CD4-positive, alpha-beta T cell treated with Interleukin-12 subunit alpha and Interleukin-12 subunit beta, for 1 hour (primary cell): ENCODE measurements at regions not wholly inside any gene's neighbourhood (a gene's known extent, or its start where the extent isn't known, plus 50 kb on each side); places are given as distances from the start of the nearest gene placed in this dataset.

Source experiments
- DNase-seq: peaks from one replicate; pipeline ENCODE4 v3.0.0-alpha.2; 2020

DNA sequence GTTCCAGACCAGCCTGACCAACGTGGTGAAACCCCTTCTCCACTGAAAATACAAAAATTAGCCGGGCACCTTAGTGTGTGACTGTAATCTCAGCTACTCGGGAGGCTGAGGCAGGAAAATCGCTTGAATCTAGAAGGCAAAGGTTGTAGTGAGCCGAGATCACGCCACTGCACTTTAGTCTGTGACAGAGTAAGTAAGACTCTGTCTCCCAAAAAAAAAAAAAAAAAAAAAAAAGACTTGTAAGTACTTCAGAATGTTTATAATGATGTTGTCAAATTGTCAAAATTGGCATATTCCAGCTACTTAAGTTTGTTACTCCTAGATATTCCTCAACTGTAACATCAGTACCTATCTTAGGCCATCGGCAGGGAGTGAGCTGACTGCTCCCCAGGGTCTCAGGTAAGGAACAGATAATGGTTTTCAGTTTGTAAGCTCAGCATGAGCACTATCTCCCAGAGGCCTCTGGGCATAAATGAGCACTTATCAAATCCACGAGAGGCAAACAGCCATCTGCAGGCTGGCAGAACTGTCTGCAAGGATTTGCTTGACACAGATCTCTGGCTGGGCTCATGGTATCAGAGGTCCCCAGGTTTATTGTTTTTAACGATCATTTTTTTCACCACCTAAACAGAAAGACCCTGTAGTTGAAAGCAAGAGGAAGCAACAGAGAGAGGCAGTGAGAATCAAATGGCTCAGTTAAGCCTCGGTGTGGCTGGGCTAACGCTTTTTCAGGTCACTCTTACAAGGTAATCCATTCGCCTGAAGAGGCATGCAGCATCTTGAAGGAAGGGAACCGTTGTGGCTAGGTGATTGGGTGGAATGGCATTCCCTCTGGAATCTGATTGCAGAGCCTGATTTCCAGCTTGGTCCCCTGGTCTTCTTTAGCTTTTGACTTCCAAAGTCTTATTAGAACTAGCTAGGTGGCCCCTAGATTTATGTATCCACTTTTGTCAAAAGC lies 115.9 kb downstream of the LY86 start:
- DNase-seq: no peak

DNA sequence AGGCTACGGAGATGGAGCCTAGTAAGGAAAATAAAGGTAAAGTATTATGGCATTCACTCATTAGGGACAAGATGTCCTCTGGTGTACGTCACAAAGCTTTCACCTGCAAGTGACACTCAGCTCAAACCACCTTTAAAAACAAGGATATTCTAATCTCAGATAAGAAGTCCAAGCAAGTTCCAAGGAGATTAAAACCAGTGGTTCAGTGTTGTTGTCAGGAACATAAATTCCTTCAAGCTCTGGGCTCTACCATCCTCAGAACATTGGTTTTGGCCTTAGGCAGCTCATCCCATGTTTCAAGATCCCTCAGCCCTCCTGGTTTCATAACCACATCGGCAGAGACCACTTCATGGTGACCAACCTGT lies 116.5 kb downstream of the LY86 start:
- no peak for DNase-seq

DNA sequence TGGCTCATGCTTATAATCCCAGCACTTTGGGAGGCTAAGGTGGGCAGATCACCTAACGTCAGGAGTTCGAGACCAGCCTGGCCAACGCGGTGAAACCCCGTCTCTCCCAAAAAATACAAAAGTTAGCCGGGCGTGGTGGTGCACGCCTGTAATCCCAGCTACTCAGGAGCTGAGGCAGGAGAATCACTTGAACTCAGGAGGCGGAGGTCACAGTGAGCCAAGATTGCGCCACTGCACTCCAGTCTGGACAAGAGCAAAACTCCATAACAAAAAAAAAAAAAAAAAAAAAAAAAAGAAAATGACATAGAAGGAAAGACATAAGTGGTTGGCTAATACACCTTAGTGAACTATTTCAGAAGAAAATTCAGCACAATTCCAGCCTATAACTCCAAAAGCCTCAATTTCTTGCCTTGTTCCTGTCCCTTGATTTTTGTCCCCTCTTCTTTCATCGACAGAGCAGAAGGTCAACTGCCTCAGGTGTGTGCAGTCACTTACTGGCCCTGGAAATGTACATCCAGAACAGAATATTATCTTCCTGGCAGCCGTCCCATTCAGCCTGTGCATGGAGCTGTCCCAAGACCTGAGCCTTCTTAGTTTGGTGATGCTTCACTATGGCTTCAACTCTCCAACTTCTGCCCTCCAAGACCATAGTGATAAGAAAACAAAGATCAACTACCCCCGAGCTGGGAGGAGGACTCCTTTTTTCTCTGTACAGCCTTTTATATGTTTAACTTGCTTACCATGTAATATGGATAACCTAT lies 117.6 kb downstream of the LY86 start:
- no peak for DNase-seq

DNA sequence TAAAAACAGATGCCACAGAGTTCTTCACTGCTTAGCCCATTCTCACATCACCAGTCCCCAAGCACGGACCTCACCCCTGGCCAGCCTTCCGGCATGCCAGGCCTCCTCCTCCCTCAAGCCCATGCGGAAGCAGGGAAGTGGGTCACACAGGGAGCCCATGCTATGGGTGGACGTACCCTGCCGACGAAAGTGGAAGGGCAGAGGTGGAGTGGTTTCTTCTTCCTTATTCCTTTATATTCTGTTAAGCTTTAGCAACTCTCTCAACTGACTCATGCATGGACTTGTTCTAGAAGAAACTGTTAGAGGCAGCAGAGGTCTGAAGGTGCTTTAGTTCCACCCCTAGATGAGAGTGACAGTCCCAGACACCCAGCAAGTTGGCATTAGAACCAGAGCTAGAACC lies 118.6 kb downstream of the LY86 start:
- DNase-seq: no peak

- DNase-seq: no peak
Observed at GRCh38 chr6:6709106-6709505, 120.6 kb downstream of the LY86 start.

DNA sequence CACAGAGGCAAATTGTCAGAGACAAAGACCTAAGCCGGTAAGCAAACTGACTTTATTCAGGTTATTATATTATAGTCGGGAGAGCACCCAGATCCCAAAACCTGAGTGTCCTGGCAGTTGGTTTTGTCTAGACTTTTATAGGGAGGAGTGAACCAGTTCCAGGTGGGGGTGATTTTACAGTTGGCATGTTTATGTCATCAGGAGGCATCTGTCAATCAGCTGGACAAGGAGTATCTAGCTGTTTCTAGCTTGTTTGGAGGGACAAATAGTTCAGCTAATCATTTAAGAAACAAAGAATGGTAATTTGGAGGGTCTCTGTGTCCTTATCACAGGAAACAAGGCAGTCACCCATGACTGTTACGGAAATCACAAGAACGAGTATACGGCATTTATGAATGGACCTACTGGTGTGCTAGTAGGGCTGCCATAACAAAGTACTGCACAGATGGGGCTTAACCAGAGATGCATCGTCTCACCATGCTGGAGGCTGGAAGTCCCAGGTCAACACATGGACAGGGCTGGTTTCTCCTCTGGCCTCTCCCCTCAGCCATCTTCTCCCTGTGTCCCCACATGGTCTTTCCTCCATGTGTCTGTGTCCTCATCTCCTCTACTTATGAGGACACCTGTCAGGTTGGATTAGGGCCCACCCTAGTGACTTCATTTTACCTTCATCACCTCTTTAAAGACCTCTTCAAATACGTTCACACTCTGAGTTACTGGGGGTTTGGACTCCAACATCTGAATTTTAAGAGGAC lies 122.7 kb downstream of the LY86 start:
- DNase-seq: no peak

- DNase-seq: peak; percentile 18
Observed at GRCh38 chr6:6711832-6712448, 123.4 kb downstream of the LY86 start.

DNA sequence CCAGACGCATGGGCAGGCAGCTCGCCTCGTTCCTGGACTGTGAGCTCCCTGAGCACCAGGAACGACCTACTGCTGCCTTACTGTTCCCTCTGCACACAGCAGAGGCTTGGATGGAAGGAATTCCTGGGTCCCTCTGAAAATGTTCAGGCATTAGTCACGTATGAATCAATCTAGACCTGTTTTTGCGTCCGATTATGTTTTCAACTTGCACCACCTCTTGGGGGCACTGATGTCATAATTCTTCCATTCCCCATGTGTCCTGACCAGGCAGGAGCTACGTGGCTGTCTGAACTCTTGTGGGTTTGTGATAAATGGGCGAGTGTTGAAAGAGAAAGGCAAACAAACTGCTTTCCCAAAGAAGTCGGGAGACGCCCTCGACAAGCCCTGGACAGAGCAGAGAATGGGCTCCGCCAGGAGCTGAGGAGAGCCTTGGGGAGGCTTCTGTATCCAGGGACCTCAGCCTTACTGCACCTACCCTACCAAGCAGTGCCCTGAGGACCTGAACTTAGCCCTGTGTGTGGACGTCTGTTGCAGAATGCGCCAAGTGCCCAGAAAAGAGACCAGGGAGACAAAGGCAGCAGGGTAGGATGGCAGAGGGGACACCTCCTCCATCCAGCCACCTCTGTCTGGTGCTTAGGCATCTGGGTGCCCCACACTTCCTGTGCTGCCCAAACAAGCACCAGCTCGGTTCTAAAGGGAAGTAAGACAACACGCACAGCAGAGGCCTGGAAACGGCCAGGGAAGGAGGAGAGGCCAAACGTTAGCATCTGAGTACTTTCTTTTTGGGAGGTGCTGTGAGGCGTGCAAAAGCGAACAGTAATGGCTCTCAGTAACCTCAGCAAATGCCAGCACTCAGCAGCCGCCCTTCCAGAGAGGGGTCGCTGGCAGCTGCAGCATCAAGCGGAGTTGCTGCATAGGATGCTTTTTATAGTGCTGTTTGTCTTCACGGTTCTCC lies 124.2 kb downstream of the LY86 start:
- no peak for DNase-seq

- DNase-seq: no peak
Observed at GRCh38 chr6:6713657-6714056, 125.1 kb downstream of the LY86 start.

GRCh38 chr6:6714118-6714897 lies 125.8 kb downstream of the LY86 start:
- DNase-seq: no peak

GRCh38 chr6:6714953-6715352 lies 126.4 kb downstream of the LY86 start:
- no peak for DNase-seq

- DNase-seq: no peak
Observed at GRCh38 chr6:6715465-6715864, 126.9 kb downstream of the LY86 start.

- DNase-seq: no peak
Observed at GRCh38 chr6:6716998-6717763, 128.7 kb downstream of the LY86 start.

GRCh38 chr6:6717953-6718352 lies 129.4 kb downstream of the LY86 start:
- no peak for DNase-seq

DNA sequence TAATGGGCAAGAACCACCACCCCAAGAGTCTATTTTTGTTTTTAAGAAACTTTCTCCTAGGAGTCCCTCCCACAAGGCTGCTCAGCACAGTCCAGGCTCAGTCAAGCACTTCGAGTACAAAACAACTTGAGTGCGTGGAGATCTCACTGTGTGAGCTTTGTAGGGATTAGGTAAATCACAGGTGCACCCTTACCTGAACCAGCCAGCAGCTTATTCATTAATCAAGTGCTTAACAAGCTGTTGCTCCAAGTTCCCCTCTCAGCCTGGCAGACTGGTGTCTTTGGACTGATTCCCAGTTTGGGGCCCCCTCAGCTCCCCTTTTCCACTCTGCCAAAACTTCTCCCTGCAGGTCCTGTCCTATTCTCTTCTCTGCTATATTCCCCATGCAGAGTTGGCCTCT lies 133.1 kb downstream of the LY86 start:
- DNase-seq: no peak

- no peak for DNase-seq
Observed at GRCh38 chr6:6722195-6722594, 133.7 kb downstream of the LY86 start.

DNA sequence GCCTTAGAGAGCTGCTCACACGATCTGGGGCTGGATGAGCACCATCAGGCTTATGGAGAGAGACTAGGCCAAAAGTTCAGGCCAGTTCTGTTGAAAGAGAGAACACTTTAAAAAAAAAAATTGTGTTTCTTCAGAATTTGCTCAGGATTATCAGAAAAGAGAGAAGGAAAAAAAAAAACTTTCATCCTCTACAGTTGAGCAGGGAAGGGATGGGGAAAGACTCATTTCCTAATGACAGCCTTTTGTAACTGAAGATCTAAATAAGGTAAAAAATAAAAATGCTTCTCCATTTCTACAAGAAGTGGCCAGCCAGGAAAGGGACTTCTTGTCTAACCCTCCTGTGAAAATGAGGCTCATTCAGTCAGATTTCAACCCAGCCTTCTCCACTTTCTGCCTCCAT lies 134.8 kb downstream of the LY86 start:
- DNase-seq: no peak

- no peak for DNase-seq
Observed at GRCh38 chr6:6723921-6724538, 135.5 kb downstream of the LY86 start.
